OCI-LY7 (cell line): ENCODE measurements at regions not wholly inside any gene's neighbourhood (a gene's known extent, or its start where the extent isn't known, plus 50 kb on each side); places are given as distances from the start of the nearest gene placed in this dataset.

ENCODE experiments used
- BruUV-seq: library from RNA; stranded (reverse); fragments of 400-500 nt; replicated peaks from 2 replicates; lab custom pipeline; 2021; lab: Mats Ljungman, UMichigan
- CTCF ChIA-PET: fragments of 300-600 bp; sonication (Branson Sonifier 250); formaldehyde crosslinking; loops from one replicate; lab custom pipeline; 2022; ENCODE audit warnings: antibody characterized with exemption; ENCODE audit not compliant: unreplicated experiment; lab: Charles Lee
- POLR2A ChIA-PET: fragments of 300-600 bp; sonication (Branson Sonifier 250); formaldehyde crosslinking; loops from one replicate; lab custom pipeline; 2022; ENCODE audit warnings: antibody characterized with exemption; lab: Charles Lee
- DNase-seq: peaks from one replicate; pipeline ENCODE4 v3.0.0-alpha.2; 2015; ENCODE audit warnings: low spot score
- H2AFZ ChIP-seq: fragments of 200-600 bp; sonication (generic), shearing (Covaris generic); 2 replicates; pipeline ENCODE4 v1.6.1; 2014; ENCODE audit warnings: mild to moderate bottlenecking, antibody characterized with exemption, low read length, moderate library complexity
- H3K27ac ChIP-seq: fragments of 200-600 bp; sonication (generic); 2 replicates; pipeline ENCODE4 v1.5.1; 2014; ENCODE audit warnings: mixed run types, low read depth, mild to moderate bottlenecking, moderate library complexity, low read length, inconsistent platforms; ENCODE audit not compliant: poor library complexity, severe bottlenecking
- H3K36me3 ChIP-seq: fragments of 200-600 bp; sonication (generic); 2 replicates; pipeline ENCODE4 v1.6.1; 2014; ENCODE audit warnings: mild to moderate bottlenecking, antibody characterized with exemption, low read length, moderate library complexity, mixed read lengths; ENCODE audit not compliant: insufficient read depth
- H3K4me1 ChIP-seq: fragments of 200-600 bp; sonication (generic); 2 replicates; pipeline ENCODE4 v1.5.1; 2014; ENCODE audit warnings: mild to moderate bottlenecking, low read length; ENCODE audit not compliant: insufficient read depth, poor library complexity, severe bottlenecking
- H3K4me2 ChIP-seq: fragments of 200-600 bp; sonication (generic); 2 replicates; pipeline ENCODE4 v1.6.1; 2014; ENCODE audit warnings: mild to moderate bottlenecking, low read length
- H3K4me3 ChIP-seq: fragments of 200-600 bp; sonication (generic); 2 replicates; pipeline ENCODE4 v1.5.1; 2014; ENCODE audit warnings: mild to moderate bottlenecking, low read depth, low read length; ENCODE audit not compliant: poor library complexity, severe bottlenecking
- H3K79me2 ChIP-seq: fragments of 200-600 bp; sonication (generic); 2 replicates; pipeline ENCODE4 v1.6.1; 2016; ENCODE audit warnings: low read depth, mild to moderate bottlenecking, low read length, moderate library complexity, mixed read lengths; ENCODE audit not compliant: insufficient read depth
- H3K9me2 ChIP-seq: fragments of 200-600 bp; sonication (generic); 2 replicates; pipeline ENCODE4 v1.6.1; 2016; ENCODE audit warnings: mild to moderate bottlenecking, low read length, mixed read lengths; ENCODE audit not compliant: insufficient read depth
- H3K9me3 ChIP-seq: fragments of 200-600 bp; sonication (generic); 2 replicates; pipeline ENCODE4 v1.6.1; 2014; ENCODE audit warnings: mild to moderate bottlenecking, mixed run types, low read length, mixed read lengths
- H4K20me1 ChIP-seq: fragments of 200-600 bp; sonication (generic); 2 replicates; pipeline ENCODE4 v1.6.1; 2014; ENCODE audit warnings: mild to moderate bottlenecking, antibody characterized with exemption, low read length, moderate library complexity, mixed read lengths; ENCODE audit not compliant: insufficient read depth
- CTCF ChIP-seq: fragments of 200-600 bp; sonication (generic); conservative IDR thresholded peaks from 2 replicates; pipeline ENCODE4 v1.5.1; 2014; ENCODE audit warnings: mild to moderate bottlenecking, antibody characterized with exemption, low read length, moderate library complexity, mixed read lengths
- EZH2phosphoT487 ChIP-seq: fragments of 200-600 bp; sonication (generic); IDR thresholded peaks from 2 replicates; pipeline ENCODE4 v1.6.1; 2018; ENCODE audit warnings: low read depth, borderline replicate concordance, mild to moderate bottlenecking, mixed run types, antibody characterized with exemption, low read length, moderate library complexity, mixed read lengths
- intact Hi-C: fragments of 100-400 bp; cut with micrococcal nuclease; formaldehyde crosslinking; loops from one replicate; pipeline ENCODE4 v1.10.0; 2022; ENCODE audit not compliant: unreplicated experiment

GRCh38 chr16:59688006-59688405 lies 953.9 kb upstream of the GOT2 start:
- H3K27ac ChIP-seq, result no peak overlapping the region
- intact Hi-C loops, result no loop called here
- BruUV-seq, result no TSS peak
- H3K9me2 ChIP-seq, result no peaks in the 10 kb centered on the region
- TF ChIP-seq CTCF, result no peak
- no peak for TF ChIP-seq EZH2phosphoT487
- DNase-seq, result no peak
- H3K4me1 ChIP-seq, result no peaks in the 10 kb centered on the region
- no peaks in the 10 kb centered on the region for H3K9me3 ChIP-seq
- no peaks in the 10 kb centered on the region for H4K20me1 ChIP-seq
- no peak overlapping the region for H2AFZ ChIP-seq
- H3K79me2 ChIP-seq, result no peaks in the 10 kb centered on the region
- no peak overlapping the region for H3K4me2 ChIP-seq
- ChIA-PET POLR2A (no interaction called here), CTCF (no interaction called here)
- H3K36me3 ChIP-seq, result no peaks in the 10 kb centered on the region
- no peak overlapping the region for H3K4me3 ChIP-seq

- H2AFZ ChIP-seq, result no peak overlapping the region
- H3K27ac ChIP-seq, result no peak overlapping the region
- no peak overlapping the region for H3K4me2 ChIP-seq
- no peaks in the 10 kb centered on the region for H3K36me3 ChIP-seq
- no peaks in the 10 kb centered on the region for H3K9me3 ChIP-seq
- no peak overlapping the region for H3K4me3 ChIP-seq
- TF ChIP-seq EZH2phosphoT487 (no peak), CTCF (no peak)
- ChIA-PET POLR2A (no interaction called here), CTCF (no interaction called here)
- H3K4me1 ChIP-seq, result no peaks in the 10 kb centered on the region
- intact Hi-C loops, result no loop called here
- no peak for DNase-seq
- no peaks in the 10 kb centered on the region for H3K79me2 ChIP-seq
- no TSS peak for BruUV-seq
- H4K20me1 ChIP-seq, result no peaks in the 10 kb centered on the region
- no peaks in the 10 kb centered on the region for H3K9me2 ChIP-seq
Observed at GRCh38 chr16:59686405-59686804, 952.3 kb upstream of the GOT2 start.

GRCh38 chr16:59684911-59685310 lies 950.8 kb upstream of the GOT2 start:
- CTCF ChIA-PET, result no interaction called here

More at GRCh38 chr16:59684911-59685310, 950.8 kb upstream of the GOT2 start:
- no peak overlapping the region for H3K4me3 ChIP-seq
- no peak overlapping the region for H2AFZ ChIP-seq
- intact Hi-C loops, result no loop called here
- H3K9me2 ChIP-seq, result no peaks in the 10 kb centered on the region
- POLR2A ChIA-PET, result no interaction called here
- no peaks in the 10 kb centered on the region for H3K36me3 ChIP-seq
- TF ChIP-seq EZH2phosphoT487 (no peak), CTCF (no peak)
- no peaks in the 10 kb centered on the region for H3K4me1 ChIP-seq
- no peaks in the 10 kb centered on the region for H3K9me3 ChIP-seq
- BruUV-seq, result no TSS peak
- no peaks in the 10 kb centered on the region for H4K20me1 ChIP-seq
- no peaks in the 10 kb centered on the region for H3K79me2 ChIP-seq
- H3K27ac ChIP-seq, result no peak overlapping the region
- H3K4me2 ChIP-seq, result no peak overlapping the region
- no peak for DNase-seq
